GM23338 (cell line): ENCODE measurements at regions not wholly inside any gene's neighbourhood (a gene's known extent, or its start where the extent isn't known, plus 50 kb on each side); places are given as distances from the start of the nearest gene placed in this dataset.

Source experiments
- ATAC-seq: fragments of 200-7000 bp; cut with Tn5 transposase; 3 replicates; pipeline ENCODE4 v1.9.1; 2020
- DNase-seq: peaks from one replicate; pipeline ENCODE4 v3.0.0-alpha.2; 2015; ENCODE audit warnings: low spot score
- H2AFZ ChIP-seq: fragments of 200-600 bp; sonication (generic); 2 replicates; pipeline ENCODE4 v1.8.0; 2016; ENCODE audit warnings: antibody characterized with exemption, mild to moderate bottlenecking, moderate library complexity
- H3F3A ChIP-seq: fragments of 200-600 bp; sonication (generic); replicated peaks from 2 replicates; pipeline ENCODE4 v1.8.0; 2017; ENCODE audit warnings: antibody characterized with exemption, mixed run types, low read depth
- H3K27ac ChIP-seq: fragments of 200-600 bp; sonication (generic); 2 replicates; pipeline ENCODE4 v1.6.1; 2016; ENCODE audit warnings: low read depth
- H3K27me3 ChIP-seq: fragments of 200-600 bp; sonication (generic); 2 replicates; pipeline ENCODE4 v1.8.0; 2016; ENCODE audit warnings: mild to moderate bottlenecking, mixed run types, moderate library complexity; ENCODE audit not compliant: insufficient read depth
- H3K36me3 ChIP-seq: fragments of 200-600 bp; sonication (generic); 2 replicates; pipeline ENCODE4 v1.8.0; 2016; ENCODE audit warnings: mild to moderate bottlenecking; ENCODE audit not compliant: insufficient read depth
- H3K4me1 ChIP-seq: fragments of 200-600 bp; sonication (generic); 2 replicates; pipeline ENCODE4 v1.8.0; 2016; ENCODE audit warnings: mild to moderate bottlenecking, moderate library complexity; ENCODE audit not compliant: insufficient read depth
- H3K4me2 ChIP-seq: fragments of 200-600 bp; sonication (generic); 2 replicates; pipeline ENCODE4 v1.7.1; 2017; ENCODE audit warnings: mixed run types
- H3K4me3 ChIP-seq: fragments of 200-600 bp; sonication (generic); 2 replicates; pipeline ENCODE4 v1.6.1; 2016; ENCODE audit warnings: mixed run types
- H3K79me2 ChIP-seq: fragments of 200-600 bp; sonication (generic); replicated peaks from 2 replicates; pipeline ENCODE4 v1.8.0; 2017; ENCODE audit warnings: mild to moderate bottlenecking; ENCODE audit not compliant: insufficient read depth
- H3K9me2 ChIP-seq: fragments of 200-600 bp; sonication (generic); 2 replicates; pipeline ENCODE4 v1.8.0; 2017; ENCODE audit not compliant: insufficient read depth
- H4K20me1 ChIP-seq: fragments of 200-600 bp; sonication (generic); replicated peaks from 2 replicates; pipeline ENCODE4 v1.8.0; 2017; ENCODE audit warnings: mild to moderate bottlenecking; ENCODE audit not compliant: insufficient read depth
- H3K27ac Mint-ChIP-seq: 2 replicates; pipeline ENCODE4 v1.8.0; 2020; ENCODE audit warnings: inconsistent platforms, mild to moderate bottlenecking, moderate library complexity, mixed read lengths
- H3K27me3 Mint-ChIP-seq: 3 replicates; pipeline ENCODE4 v1.8.0; 2022; ENCODE audit warnings: low read depth, mild to moderate bottlenecking, moderate library complexity, mixed read lengths, inconsistent platforms; ENCODE audit not compliant: insufficient read depth, poor library complexity
- H3K36me3 Mint-ChIP-seq: 3 replicates; pipeline ENCODE4 v1.8.0; 2021; ENCODE audit warnings: low read depth, mild to moderate bottlenecking, inconsistent platforms, moderate library complexity, mixed read lengths
- H3K4me1 Mint-ChIP-seq: 3 replicates; pipeline ENCODE4 v1.8.0; 2020; ENCODE audit warnings: mild to moderate bottlenecking, inconsistent platforms, mixed read lengths
- H3K4me3 Mint-ChIP-seq: 3 replicates; pipeline ENCODE4 v1.8.0; 2021; ENCODE audit warnings: moderate library complexity, mild to moderate bottlenecking, inconsistent platforms, mixed read lengths
- H3K9me3 Mint-ChIP-seq: 3 replicates; pipeline ENCODE4 v1.8.0; 2020; ENCODE audit warnings: moderate library complexity, mild to moderate bottlenecking, inconsistent platforms, mixed read lengths
- CREB1 ChIP-seq: fragments of 250-450 bp; sonication (Bioruptor Pico); IDR thresholded peaks from 2 replicates; pipeline ENCODE4 v1.5.0; 2020; ENCODE audit warnings: low read depth, mild to moderate bottlenecking, moderate library complexity
- CTCF ChIP-seq, 2 experiments: fragments of 200-600 bp in 1 of 2; sonication (generic) in 1 of 2; conservative IDR thresholded peaks; 2 replicates each; pipeline versions ENCODE4 v1.5.1 to v1.6.1; 2016 to 2017; ENCODE audit warnings: antibody characterized with exemption in 2 of 2, low read depth in 2 of 2, mild to moderate bottlenecking in 2 of 2, moderate library complexity in 1 of 2
- ETS1 ChIP-seq: IDR thresholded peaks from 2 replicates; pipeline ENCODE4 v1.6.1; 2016; ENCODE audit warnings: antibody characterized with exemption
- EZH2 ChIP-seq: fragments of 200-600 bp; sonication (generic); IDR thresholded peaks from one replicate; pipeline ENCODE4 v1.8.0; 2017; ENCODE audit warnings: antibody characterized with exemption, mild to moderate bottlenecking, low read depth; ENCODE audit not compliant: unreplicated experiment
- EZH2phosphoT487 ChIP-seq: fragments of 200-600 bp; sonication (generic); IDR thresholded peaks from one replicate; pipeline ENCODE4 v1.8.1; 2018; ENCODE audit warnings: antibody characterized with exemption; ENCODE audit not compliant: unreplicated experiment
- JUNB ChIP-seq: IDR thresholded peaks from one replicate; pipeline ENCODE4 v1.6.1; 2016; ENCODE audit warnings: antibody characterized with exemption; ENCODE audit not compliant: unreplicated experiment
- POLR2AphosphoS5 ChIP-seq: IDR thresholded peaks from 2 replicates; pipeline ENCODE4 v1.6.1; 2016; ENCODE audit warnings: antibody characterized with exemption, low read depth
- REST ChIP-seq: IDR thresholded peaks from one replicate; pipeline ENCODE4 v1.6.1; 2018; ENCODE audit warnings: antibody characterized with exemption; ENCODE audit not compliant: unreplicated experiment
- STAT1 ChIP-seq: IDR thresholded peaks from one replicate; pipeline ENCODE4 v1.6.1; 2016; ENCODE audit warnings: antibody characterized with exemption; ENCODE audit not compliant: unreplicated experiment
- ZNF114 ChIP-seq: fragments of 250-450 bp; sonication (Bioruptor Pico); IDR thresholded peaks from 2 replicates; pipeline ENCODE4 v1.5.0; 2020; ENCODE audit warnings: mild to moderate bottlenecking, moderate library complexity
- ZNF331 ChIP-seq: fragments of 250-450 bp; sonication (Bioruptor Pico); IDR thresholded peaks from 2 replicates; pipeline ENCODE4 v1.5.0; 2020; ENCODE audit warnings: low read depth, mild to moderate bottlenecking, moderate library complexity
- ZNF462 ChIP-seq: fragments of 250-450 bp; sonication (Bioruptor Pico); IDR thresholded peaks from 2 replicates; pipeline ENCODE4 v1.5.0; 2020; ENCODE audit warnings: mild to moderate bottlenecking, moderate library complexity

GRCh38 chr2:7691961-7692656, 774.9 kb downstream of the RNF144A start:
- Histone ChIP-seq H2AFZ (no peak overlapping the region), H3K27ac (no peak overlapping the region), H3K4me3 (no peak overlapping the region), H3K79me2 (no peaks in the 10 kb centered on the region), H3K4me2 (no peak overlapping the region), H3K36me3 (no peaks in the 10 kb centered on the region), H3F3A (no peaks in the 10 kb centered on the region), H3K4me1 (no peaks in the 10 kb centered on the region), H4K20me1 (no peaks in the 10 kb centered on the region), H3K27me3 (no peaks in the 10 kb centered on the region), H3K9me2 (peaks cover 8% of the 10 kb centered on the region)
- Mint-ChIP-seq H3K27ac (no peak overlapping the region), H3K4me3 (no peak overlapping the region), H3K4me1 (peaks cover 11% of the 10 kb centered on the region), H3K36me3 (no peaks in the 10 kb centered on the region), H3K9me3 (no peaks in the 10 kb centered on the region; the same call in 2 of the 3 replicates), H3K27me3 (peaks cover 3% of the 10 kb centered on the region)
- TF ChIP-seq EZH2, result no peak
- TF ChIP-seq JUNB, result no peak
- TF ChIP-seq POLR2AphosphoS5, result no peak
- no peak for TF ChIP-seq STAT1
- no peak for TF ChIP-seq ZNF462
- no peak for TF ChIP-seq EZH2phosphoT487
- no peak for TF ChIP-seq ETS1
- no peak for TF ChIP-seq ZNF331 (CRISPR knock-in tag)
- no peak for TF ChIP-seq CREB1 (CRISPR knock-in tag)
- no peak for TF ChIP-seq CTCF (conservative IDR thresholded peaks at IDR 0.05; ENCODE audit: low read depth in 2 of 2)
- TF ChIP-seq REST, result no peak
- no peak for TF ChIP-seq ZNF114 (CRISPR knock-in tag)
- DNase-seq (no peak), ATAC-seq (no peak)
